Lower leg skin (tissue), 3 donors: ENCODE measurements at regions not wholly inside any gene's neighbourhood (a gene's known extent, or its start where the extent isn't known, plus 50 kb on each side); places are given as distances from the start of the nearest gene placed in this dataset.

Experiments
- POLR2A ChIP-seq, 2 donors: fragments of 450-650 bp; IDR thresholded peaks; one replicate each; pipeline ENCODE4 v1.6.1; 2016 to 2017; ENCODE audit warnings: antibody characterized with exemption in 2 of 2, mild to moderate bottlenecking in 1 of 2, moderate library complexity in 1 of 2
- TF ChIP-seq, protein P1 (sequence below), 3 donors: fragments of 450-650 bp; IDR thresholded peaks; one replicate each; pipeline ENCODE4 v1.5.1; 2016; ENCODE audit warnings: antibody characterized with exemption in 3 of 3, mild to moderate bottlenecking in 3 of 3, moderate library complexity in 2 of 3

DNA sequence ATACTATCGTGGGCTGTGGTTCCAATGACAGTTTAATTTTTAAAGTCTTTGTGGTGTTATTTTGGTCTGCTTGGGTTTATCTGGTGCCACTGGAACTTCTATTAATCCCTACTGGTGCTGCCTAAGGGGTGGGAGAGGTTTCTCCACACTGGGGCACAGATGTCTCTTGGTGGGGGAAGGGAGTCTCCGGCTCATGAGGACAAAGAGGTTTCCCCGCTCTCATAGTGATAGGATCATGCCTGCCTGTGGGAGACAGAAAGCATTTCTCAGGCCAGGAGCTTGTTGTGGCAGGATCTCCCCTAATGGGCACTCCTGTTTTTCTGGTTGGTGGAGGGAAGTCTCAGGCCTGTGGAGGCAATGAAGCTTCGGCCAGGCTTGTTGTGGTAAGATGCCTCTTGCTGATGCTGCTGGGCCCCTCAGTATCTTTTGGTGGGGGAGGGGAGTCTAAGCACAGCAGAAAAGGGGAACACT lies 84.3 kb upstream of the THRB start:
- TF ChIP-seq, protein P1, sequence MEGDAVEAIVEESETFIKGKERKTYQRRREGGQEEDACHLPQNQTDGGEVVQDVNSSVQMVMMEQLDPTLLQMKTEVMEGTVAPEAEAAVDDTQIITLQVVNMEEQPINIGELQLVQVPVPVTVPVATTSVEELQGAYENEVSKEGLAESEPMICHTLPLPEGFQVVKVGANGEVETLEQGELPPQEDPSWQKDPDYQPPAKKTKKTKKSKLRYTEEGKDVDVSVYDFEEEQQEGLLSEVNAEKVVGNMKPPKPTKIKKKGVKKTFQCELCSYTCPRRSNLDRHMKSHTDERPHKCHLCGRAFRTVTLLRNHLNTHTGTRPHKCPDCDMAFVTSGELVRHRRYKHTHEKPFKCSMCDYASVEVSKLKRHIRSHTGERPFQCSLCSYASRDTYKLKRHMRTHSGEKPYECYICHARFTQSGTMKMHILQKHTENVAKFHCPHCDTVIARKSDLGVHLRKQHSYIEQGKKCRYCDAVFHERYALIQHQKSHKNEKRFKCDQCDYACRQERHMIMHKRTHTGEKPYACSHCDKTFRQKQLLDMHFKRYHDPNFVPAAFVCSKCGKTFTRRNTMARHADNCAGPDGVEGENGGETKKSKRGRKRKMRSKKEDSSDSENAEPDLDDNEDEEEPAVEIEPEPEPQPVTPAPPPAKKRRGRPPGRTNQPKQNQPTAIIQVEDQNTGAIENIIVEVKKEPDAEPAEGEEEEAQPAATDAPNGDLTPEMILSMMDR (IDR thresholded peaks at IDR 0.05), result no peak
- TF ChIP-seq POLR2A (IDR thresholded peaks at IDR 0.05), result no peak
